Body of pancreas (tissue), 4 donors: ENCODE measurements at regions not wholly inside any gene's neighbourhood (a gene's known extent, or its start where the extent isn't known, plus 50 kb on each side); places are given as distances from the start of the nearest gene placed in this dataset.

ENCODE experiments used
- ATAC-seq: fragments of 150-250 bp; one replicate; pipeline ENCODE4 v1.9.1; 2016
- DNase-seq, 4 donors: peaks; one replicate each; pipeline ENCODE4 v3.0.0-alpha.2; 2019
- H3K27ac ChIP-seq, 4 donors: fragments of 200-600 bp; sonication (generic); 1 replicate in 3 of 4; 2 replicates in 1 of 4; pipeline versions ENCODE4 v1.5.1 to v1.6.1; 2016 to 2019; ENCODE audit warnings: mild to moderate bottlenecking in 1 of 4, mixed read lengths in 1 of 4, moderate library complexity in 1 of 4
- H3K27me3 ChIP-seq, 2 donors: fragments of 200-600 bp; sonication (generic); one replicate each; pipeline ENCODE4 v1.6.0; 2016; ENCODE audit warnings: mild to moderate bottlenecking in 1 of 2
- H3K36me3 ChIP-seq, 2 donors: fragments of 200-600 bp; sonication (generic); replicated peaks in 1 of 2; 2 replicates each; pipeline ENCODE4 v1.5.1; 2016; ENCODE audit warnings: low read depth in 2 of 2; ENCODE audit not compliant: insufficient read depth in 1 of 2
- H3K4me1 ChIP-seq: fragments of 200-600 bp; sonication (generic); one replicate; pipeline ENCODE4 v1.6.0; 2016
- H3K4me3 ChIP-seq, 2 donors: fragments of 200-600 bp; sonication (generic); 1 replicate in 1 of 2; 2 replicates in 1 of 2; pipeline ENCODE4 v1.5.1; 2016 to 2019
- H3K9me3 ChIP-seq, 3 donors: fragments of 200-600 bp; sonication (generic); 1 replicate in 2 of 3; 2 replicates in 1 of 3; pipeline ENCODE4 v1.5.1; 2016
- CTCF ChIP-seq, 7 experiments: fragments of 450-650 bp in 4 of 7; fragments of 200-600 bp in 3 of 7; sonication (generic) in 3 of 7; IDR thresholded peaks; one replicate each; pipeline ENCODE4 v1.5.1; 2016 to 2019; ENCODE audit warnings: antibody characterized with exemption in 7 of 7
- POLR2A ChIP-seq, 3 donors: fragments of 450-650 bp; IDR thresholded peaks; one replicate each; pipeline ENCODE4 v1.6.1; 2016; ENCODE audit warnings: antibody characterized with exemption in 3 of 3, mild to moderate bottlenecking in 2 of 3
- WGBS, 2 donors: methylation state at CpG; one replicate each; pipeline ENCODE4 v1.1.5; 2017; 5-methylcytosine and 5-hydroxymethylcytosine counted together
- intact Hi-C: fragments of 100-400 bp; cut with DNase I; formaldehyde crosslinking; loops from one replicate; pipeline ENCODE4 v1.15.1; 2023

- 68 to 75% methylated on average over 3 of the region's 3 CpGs for WGBS, 2 donors
- ATAC-seq (no peak), DNase-seq (no peak)
- Histone ChIP-seq H3K36me3 (no peaks in the 10 kb centered on the region), H3K27me3 (no peaks in the 10 kb centered on the region), H3K27ac (no peak overlapping the region), H3K4me1 (no peaks in the 10 kb centered on the region), H3K9me3 (no peaks in the 10 kb centered on the region), H3K4me3 (no peak overlapping the region)
- TF ChIP-seq CTCF (IDR thresholded peaks at IDR 0.05) = no peak
- no peak for TF ChIP-seq POLR2A (IDR thresholded peaks at IDR 0.05)
- intact Hi-C loops = no loop called here
Observed at GRCh38 chr12:76274420-76275083, 73.7 kb downstream of the BBS10 start.

GRCh38 chr12:76272287-76272686 lies 75.9 kb downstream of the BBS10 start:
- no peaks in the 10 kb centered on the region for H3K27me3 ChIP-seq
- no peaks in the 10 kb centered on the region for H3K9me3 ChIP-seq
- no peak for TF ChIP-seq CTCF (IDR thresholded peaks at IDR 0.05)
- no peak for TF ChIP-seq POLR2A (IDR thresholded peaks at IDR 0.05)
- H3K4me1 ChIP-seq = no peaks in the 10 kb centered on the region
- no peak for ATAC-seq
- H3K27ac ChIP-seq = no peak overlapping the region
- no peaks in the 10 kb centered on the region for H3K36me3 ChIP-seq
- DNase-seq = no peak
- no peak overlapping the region for H3K4me3 ChIP-seq
- WGBS, 2 donors = 36 to 38% methylated on average over 4 of the region's 4 CpGs
- intact Hi-C loops = no loop called here

GRCh38 chr12:76270657-76271358 lies 77.4 kb downstream of the BBS10 start:
- no peak overlapping the region for H3K27ac ChIP-seq
- DNase-seq = no peak
- no peaks in the 10 kb centered on the region for H3K27me3 ChIP-seq
- H3K9me3 ChIP-seq = no peaks in the 10 kb centered on the region
- TF ChIP-seq POLR2A (IDR thresholded peaks at IDR 0.05) = no peak
- no peak for TF ChIP-seq CTCF (IDR thresholded peaks at IDR 0.05)
- intact Hi-C loops = no loop called here
- H3K36me3 ChIP-seq = no peaks in the 10 kb centered on the region
- no peak overlapping the region for H3K4me3 ChIP-seq
- no peak for ATAC-seq
- H3K4me1 ChIP-seq = no peaks in the 10 kb centered on the region
- WGBS, 2 donors = 45 to 51% methylated on average over 2 of the region's 2 CpGs

GRCh38 chr12:76268267-76268666 lies 79.9 kb downstream of the BBS10 start:
- Histone ChIP-seq H3K27me3 (no peaks in the 10 kb centered on the region), H3K4me1 (no peaks in the 10 kb centered on the region), H3K27ac (no peak overlapping the region), H3K4me3 (no peak overlapping the region), H3K9me3 (no peaks in the 10 kb centered on the region), H3K36me3 (no peaks in the 10 kb centered on the region)
- no peak for DNase-seq
- no peak for TF ChIP-seq CTCF (IDR thresholded peaks at IDR 0.05)
- TF ChIP-seq POLR2A (IDR thresholded peaks at IDR 0.05) = no peak
- 59 to 75% methylated on average over 1 of the region's 1 CpG for WGBS, 2 donors
- ATAC-seq = no peak
- intact Hi-C loops = no loop called here

- peak; percentile 33 for ATAC-seq
- H3K4me1 ChIP-seq = no peaks in the 10 kb centered on the region
- intact Hi-C loops = no loop called here
- H3K4me3 ChIP-seq = no peak overlapping the region
- DNase-seq = peak in 2 of 4 donors; percentile 12 to 38
- H3K27me3 ChIP-seq = no peaks in the 10 kb centered on the region
- H3K27ac ChIP-seq = no peak overlapping the region
- 23 to 46% methylated on average over 2 of the region's 2 CpGs for WGBS, 2 donors
- H3K36me3 ChIP-seq = no peaks in the 10 kb centered on the region
- no peaks in the 10 kb centered on the region for H3K9me3 ChIP-seq
- TF ChIP-seq POLR2A (IDR thresholded peaks at IDR 0.05) (no peak), CTCF (IDR thresholded peaks at IDR 0.05) (no peak)
Observed at GRCh38 chr12:76266797-76267196, 81.4 kb downstream of the BBS10 start.
